ENCODE measurements at regions not wholly inside any gene's neighbourhood (a gene's known extent, or its start where the extent isn't known, plus 50 kb on each side); places are given as distances from the start of the nearest gene placed in this dataset.

- TF ChIP-seq ZNF274 (CRISPR knock-in tag; IDR thresholded peaks at IDR 0.05), result no peak
- TF ChIP-seq WIZ (CRISPR knock-in tag; IDR thresholded peaks at IDR 0.05), result no peak
- no peak for TF ChIP-seq KLF12 (CRISPR knock-in tag; IDR thresholded peaks at IDR 0.05; ENCODE audit: borderline replicate concordance)
- TF ChIP-seq ADNP (CRISPR knock-in tag; IDR thresholded peaks at IDR 0.05), result no peak
- no peak for TF ChIP-seq MEIS2 (CRISPR knock-in tag; IDR thresholded peaks at IDR 0.05)
- TF ChIP-seq ATF5 (CRISPR knock-in tag; IDR thresholded peaks at IDR 0.05; ENCODE audit: low read depth), result no peak
- no peak for TF ChIP-seq PRPF4 (IDR thresholded peaks at IDR 0.05; ENCODE audit: low read depth, low read length, poor library complexity, severe bottlenecking)
- no peak for TF ChIP-seq ZNF235 (CRISPR knock-in tag; IDR thresholded peaks at IDR 0.05; ENCODE audit: borderline replicate concordance)
- no peak for TF ChIP-seq ETS1 (CRISPR knock-in tag; IDR thresholded peaks at IDR 0.05)
- no peak for TF ChIP-seq KLF11 (CRISPR knock-in tag; IDR thresholded peaks at IDR 0.05)
- TF ChIP-seq HMG20A (CRISPR knock-in tag; IDR thresholded peaks at IDR 0.05; ENCODE audit: borderline replicate concordance), result no peak
- no peak for TF ChIP-seq TARDBP (CRISPR knock-in tag; IDR thresholded peaks at IDR 0.05)
- TF ChIP-seq ZNF674 (CRISPR knock-in tag; IDR thresholded peaks at IDR 0.05; ENCODE audit: low read depth), result no peak
- TF ChIP-seq ZFP1 (CRISPR knock-in tag; IDR thresholded peaks at IDR 0.05), result no peak
- no peak for TF ChIP-seq SATB2 (CRISPR knock-in tag; IDR thresholded peaks at IDR 0.05)
- H3K9ac ChIP-seq (ENCODE audit: insufficient read depth, low read depth, low read length), result no peak overlapping the region
- no peaks in the 10 kb centered on the region for H4K20me1 ChIP-seq (ENCODE audit: insufficient read depth, low read length)
- FAIRE-seq, result no peak
- peaks cover 0 to 8% of the 10 kb centered on the region in 2 experiments; a peak in 2 of 5 replicates for H3K27me3 ChIP-seq (ENCODE audit: control insufficient read depth in 1 of 2, insufficient read depth in 2 of 2, low read length in 2 of 2)
- no peaks in the 10 kb centered on the region for H3K36me3 ChIP-seq (replicated peaks in 1 of 2; ENCODE audit: control insufficient read depth in 1 of 2, insufficient read depth in 2 of 2, low read length in 2 of 2)
- peaks cover 9% of the 10 kb centered on the region for H3K4me1 ChIP-seq (ENCODE audit: insufficient read depth, low read length)
- in situ Hi-C loops (cut with HindIII; ENCODE audit: extremely low pct_ligation_motif_present, low pct_unique_long_range_greater_than_20kb), result no loop called here
- H3K4me2 ChIP-seq (ENCODE audit: low read depth, low read length), result no peak overlapping the region
- intact Hi-C loops (cut with micrococcal nuclease; ENCODE audit: unreplicated experiment), result no loop called here
- no peak overlapping the region for H2AFZ ChIP-seq (ENCODE audit: low read length)
- peaks cover 2% of the 10 kb centered on the region; the same call in 1 of the 2 replicates for H3K9me3 ChIP-seq (ENCODE audit: low read length)
- H3K27ac ChIP-seq (ENCODE audit: extremely low read length, insufficient read depth, low read length), result no peak overlapping the region
- BruUV-seq (replicated peaks), result no TSS peak
- POLR2A ChIA-PET, result no interaction called here
- no peaks in the 10 kb centered on the region for H3K79me2 ChIP-seq (ENCODE audit: insufficient read depth, low read length)
- DNase-seq (ENCODE audit: low spot score), result no peak
- CTCF ChIA-PET (ENCODE audit: low intra/inter-chr PET ratio, low total read pairs), result no interaction called here
- no peak overlapping the region for H3K4me3 ChIP-seq (replicated peaks in 1 of 3; ENCODE audit: insufficient read depth in 1 of 3, low read depth in 2 of 3, low read length in 3 of 3)
- no peak for ATAC-seq
These were observed 109.6 kb upstream of the CARMIL1 start for GRCh38 chr6:25169553-25169952.
